ENCODE measurements at regions not wholly inside any gene's neighbourhood (a gene's known extent, or its start where the extent isn't known, plus 50 kb on each side); places are given as distances from the start of the nearest gene placed in this dataset.

DNA sequence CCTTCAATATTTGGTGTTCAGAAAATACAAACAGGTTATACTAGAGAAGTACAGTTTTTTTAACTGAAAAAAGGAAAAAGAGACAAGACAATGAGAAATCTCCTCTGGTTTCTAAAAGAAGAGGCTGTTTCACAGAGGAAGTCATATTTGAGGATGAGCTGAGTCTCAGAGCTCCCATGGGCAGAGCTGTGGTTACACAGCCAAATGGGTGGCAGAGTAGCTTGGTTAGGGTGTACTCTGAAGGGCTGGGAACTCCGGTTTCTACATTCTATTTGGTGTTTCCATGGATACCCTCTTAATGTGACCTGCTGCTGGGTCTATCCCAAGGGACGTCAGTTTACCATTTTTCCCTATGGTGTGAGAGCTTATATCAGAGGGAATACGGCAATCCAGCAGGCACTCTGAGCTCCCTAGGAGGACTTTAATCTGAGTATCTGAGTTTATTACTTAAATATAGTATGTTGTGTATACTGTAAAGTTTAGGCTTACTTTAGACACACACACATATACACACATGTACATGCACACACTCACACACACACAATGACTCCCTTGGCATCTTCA is 74.2 kb downstream of the CYRIA start:
- Histone ChIP-seq H3K18ac (ENCODE audit: extremely low read depth, low read length) (no peak overlapping the region), H3K4ac (replicated peaks; ENCODE audit: insufficient read length, low read depth, low read length) (no peak overlapping the region), H2BK20ac (ENCODE audit: low read length) (no peak overlapping the region; the same call in 1 of the 2 replicates), H3K23ac (ENCODE audit: insufficient read length) (no peak overlapping the region), H2BK12ac (ENCODE audit: low read depth, low read length) (no peak overlapping the region), H3K79me2 (ENCODE audit: control insufficient read depth in 1 of 2, insufficient read depth in 2 of 2, low read length in 2 of 2) (no peaks in the 10 kb centered on the region), H3K4me3 (ENCODE audit: extremely low read depth in 1 of 4, insufficient read depth in 2 of 4, low read depth in 3 of 4, low read length in 4 of 4) (no peak overlapping the region), H4K20me1 (replicated peaks in 1 of 2; ENCODE audit: control insufficient read depth in 1 of 2, insufficient read depth in 2 of 2, low read length in 2 of 2) (no peaks in the 10 kb centered on the region), H3K9me3 (ENCODE audit: insufficient read depth in 2 of 2, low read depth in 1 of 2, low read length in 1 of 2) (no peaks in the 10 kb centered on the region), H3K23me2 (ENCODE audit: low read depth, low read length) (no peaks in the 10 kb centered on the region), H4K8ac (ENCODE audit: extremely low read depth, insufficient read depth, low read length) (no peak overlapping the region), H3K4me2 (ENCODE audit: insufficient read depth in 1 of 2, low read depth in 2 of 2, low read length in 2 of 2) (no peak overlapping the region), H2AK5ac (ENCODE audit: low read depth, low read length) (no peak overlapping the region), H3K14ac (ENCODE audit: insufficient read length) (no peak overlapping the region), H2BK5ac (ENCODE audit: low read depth, low read length) (no peak overlapping the region), H2BK120ac (replicated peaks; ENCODE audit: low read depth, low read length) (no peak overlapping the region), H2AFZ (ENCODE audit: low read length) (no peak overlapping the region), H4K91ac (replicated peaks; ENCODE audit: insufficient read length, low read length) (no peak overlapping the region), H4K5ac (ENCODE audit: insufficient read length, low read depth, low read length) (no peak overlapping the region), H3K27ac (ENCODE audit: low read depth, low read length) (no peak overlapping the region), H3K4me1 (replicated peaks in 1 of 4; ENCODE audit: control insufficient read depth in 3 of 4, insufficient read depth in 4 of 4, low read length in 3 of 4) (peaks cover 2 to 5% (median 5%) of the 10 kb centered on the region in 4 experiments; a peak in 4 of 7 replicates), H2BK15ac (ENCODE audit: low read length) (no peak overlapping the region), H3K27me3 (replicated peaks in 1 of 4; ENCODE audit: control insufficient read depth in 3 of 4, extremely low read depth in 1 of 4, insufficient read depth in 3 of 4, low read length in 3 of 4) (no peaks in the 10 kb centered on the region), H3K36me3 (ENCODE audit: control insufficient read depth in 2 of 4, insufficient read depth in 4 of 4, low read length in 3 of 4) (no peaks in the 10 kb centered on the region), H3K9ac (replicated peaks in 1 of 4; ENCODE audit: extremely low read depth in 1 of 4, low read depth in 3 of 4, low read length in 3 of 4) (no peak overlapping the region), H3K56ac (replicated peaks; ENCODE audit: insufficient read length, low read depth, low read length) (no peak overlapping the region), H3K79me1 (ENCODE audit: low read depth, low read length) (no peaks in the 10 kb centered on the region)
- FAIRE-seq (no peak), DNase-seq (ENCODE audit: low read depth in 1 of 2, low spot score in 2 of 2) (no peak)
- ChIA-PET POLR2A (ENCODE audit: partially characterized antibody) (no interaction called here), CTCF (ENCODE audit: partially characterized antibody) (interaction anchor here (1.0 to 2.0 kb wide), 7 partner anchors 13 to 844 kb away, joined by 3 to 19 read pairs (median 4); no protein-coding TSS in a partner anchor)
- WGBS, 2 experiments (ENCODE audit: extremely low coverage in 1 of 2, insufficient coverage in 1 of 2, insufficient read length in 1 of 2, insufficient replicate concordance in 2 of 2, low coverage in 1 of 2, low lambda C conversion rate in 2 of 2, missing lambda C conversion rate in 1 of 2): 79% methylated on average over 3 of the region's 3 CpGs; no CpG with 5 or more reads in 1 of the 2 experiments
- no peak for TF ChIP-seq YY1 (IDR thresholded peaks at IDR 0.05; ENCODE audit: low read depth, low read length)
- TF ChIP-seq KDM4A (IDR thresholded peaks at IDR 0.05; ENCODE audit: low read depth, low read length, severe bottlenecking): no peak
- TF ChIP-seq TAF7 (optimal IDR thresholded peaks at IDR 0.05; ENCODE audit: borderline replicate concordance, low read depth, low read length): no peak
- no peak for TF ChIP-seq SP2 (IDR thresholded peaks at IDR 0.05; ENCODE audit: low read length)
- TF ChIP-seq SP1 (IDR thresholded peaks at IDR 0.05; ENCODE audit: low read depth, low read length): no peak
- no peak for TF ChIP-seq MAFK (IDR thresholded peaks at IDR 0.05; ENCODE audit: low read depth, low read length)

All from H1 (cell line).